Activated CD8-positive, alpha-beta T cell treated with anti-CD3 and anti-CD28 coated beads, Interleukin-2, amount 10 ng/mL, durations not matched to agents 7 days and 5 days (primary cell): ENCODE measurements at regions not wholly inside any gene's neighbourhood (a gene's known extent, or its start where the extent isn't known, plus 50 kb on each side); places are given as distances from the start of the nearest gene placed in this dataset.

Experiments used
- ATAC-seq: fragments of 150-1000 bp; cut with Tn5 transposase; one replicate; pipeline ENCODE4 v1.10.0; 2021; ENCODE audit warnings: moderate library complexity
- CTCF ChIA-PET: fragments of 350-600 bp; sonication (Branson Sonifier 250); formaldehyde crosslinking; loops from one replicate; lab custom pipeline; 2021; ENCODE audit warnings: antibody characterized with exemption; lab: Charles Lee
- POLR2A ChIA-PET: fragments of 350-600 bp; sonication (Branson Sonifier 250); formaldehyde crosslinking; loops from one replicate; lab custom pipeline; 2021; ENCODE audit warnings: antibody characterized with exemption; lab: Charles Lee
- DNase-seq: peaks from one replicate; pipeline ENCODE4 v3.0.0-alpha.2; 2020
- H3K27ac Mint-ChIP-seq: one replicate; pipeline ENCODE4 v1.8.0; 2021; ENCODE audit warnings: mild to moderate bottlenecking, mixed read lengths
- H3K27me3 Mint-ChIP-seq: one replicate; pipeline ENCODE4 v1.8.0; 2021; ENCODE audit warnings: low read depth, mixed read lengths
- H3K36me3 Mint-ChIP-seq: one replicate; pipeline ENCODE4 v1.8.0; 2021; ENCODE audit warnings: low read depth, mixed read lengths
- H3K4me1 Mint-ChIP-seq: one replicate; pipeline ENCODE4 v1.8.0; 2021; ENCODE audit warnings: low read depth, mixed read lengths
- H3K4me3 Mint-ChIP-seq: one replicate; pipeline ENCODE4 v1.8.0; 2021; ENCODE audit warnings: mild to moderate bottlenecking, mixed read lengths
- H3K9me3 Mint-ChIP-seq: one replicate; pipeline ENCODE4 v1.8.0; 2022; ENCODE audit warnings: mixed read lengths; ENCODE audit not compliant: insufficient read depth

GRCh38 chr1:4331767-4332163 is 322.6 kb upstream of the AJAP1 start:
- ChIA-PET POLR2A (no interaction called here), CTCF (no interaction called here)
- H3K4me3 Mint-ChIP-seq, result no peak overlapping the region
- H3K27ac Mint-ChIP-seq, result no peak overlapping the region
- H3K4me1 Mint-ChIP-seq, result peaks cover 6% of the 10 kb centered on the region
- H3K36me3 Mint-ChIP-seq, result no peaks in the 10 kb centered on the region
- DNase-seq (no peak), ATAC-seq (no peak)
- no peaks in the 10 kb centered on the region for H3K9me3 Mint-ChIP-seq
- no peaks in the 10 kb centered on the region for H3K27me3 Mint-ChIP-seq

GRCh38 chr1:4336507-4336906 is 317.9 kb upstream of the AJAP1 start:
- Mint-ChIP-seq H3K4me3 (no peak overlapping the region), H3K4me1 (no peaks in the 10 kb centered on the region), H3K27me3 (no peaks in the 10 kb centered on the region), H3K27ac (no peak overlapping the region), H3K36me3 (no peaks in the 10 kb centered on the region), H3K9me3 (no peaks in the 10 kb centered on the region)
- POLR2A ChIA-PET, result no interaction called here
- no peak for ATAC-seq
- CTCF ChIA-PET, result no interaction called here
- DNase-seq, result no peak

- Mint-ChIP-seq H3K27ac (no peak overlapping the region), H3K36me3 (no peaks in the 10 kb centered on the region), H3K9me3 (no peaks in the 10 kb centered on the region), H3K27me3 (no peaks in the 10 kb centered on the region), H3K4me1 (no peaks in the 10 kb centered on the region), H3K4me3 (no peak overlapping the region)
- ChIA-PET POLR2A (no interaction called here), CTCF (no interaction called here)
- no peak for ATAC-seq
- DNase-seq, result no peak
Measured at GRCh38 chr1:4341421-4341820, 313.0 kb upstream of the AJAP1 start.

- ChIA-PET CTCF (no interaction called here), POLR2A (interaction anchor here (0.7 kb wide), 1 partner anchor 74 kb away, joined by 3 read pairs; no protein-coding TSS in a partner anchor)
- no peak for ATAC-seq
- Mint-ChIP-seq H3K27me3 (no peaks in the 10 kb centered on the region), H3K27ac (no peak overlapping the region), H3K4me3 (no peak overlapping the region), H3K9me3 (no peaks in the 10 kb centered on the region), H3K4me1 (no peaks in the 10 kb centered on the region), H3K36me3 (no peaks in the 10 kb centered on the region)
- DNase-seq, result no peak
Measured at GRCh38 chr1:4344065-4344732, 310.2 kb upstream of the AJAP1 start.

- Mint-ChIP-seq H3K4me3 (no peak overlapping the region), H3K9me3 (no peaks in the 10 kb centered on the region), H3K27me3 (no peaks in the 10 kb centered on the region), H3K36me3 (no peaks in the 10 kb centered on the region), H3K4me1 (no peaks in the 10 kb centered on the region), H3K27ac (no peak overlapping the region)
- ChIA-PET CTCF (no interaction called here), POLR2A (no interaction called here)
- ATAC-seq, result no peak
- DNase-seq, result no peak
Measured at GRCh38 chr1:4345094-4345493, 309.3 kb upstream of the AJAP1 start.

- ChIA-PET POLR2A (no interaction called here), CTCF (no interaction called here)
- Mint-ChIP-seq H3K9me3 (no peaks in the 10 kb centered on the region), H3K27ac (no peak overlapping the region), H3K4me1 (no peaks in the 10 kb centered on the region), H3K36me3 (no peaks in the 10 kb centered on the region), H3K27me3 (no peaks in the 10 kb centered on the region), H3K4me3 (no peak overlapping the region)
- ATAC-seq, result no peak
- no peak for DNase-seq
Measured at GRCh38 chr1:4346131-4346530, 308.3 kb upstream of the AJAP1 start.

- DNase-seq (no peak), ATAC-seq (no peak)
- no peaks in the 10 kb centered on the region for H3K27me3 Mint-ChIP-seq
- H3K36me3 Mint-ChIP-seq, result no peaks in the 10 kb centered on the region
- no peak overlapping the region for H3K4me3 Mint-ChIP-seq
- POLR2A ChIA-PET, result no interaction called here
- H3K27ac Mint-ChIP-seq, result no peak overlapping the region
- no peaks in the 10 kb centered on the region for H3K4me1 Mint-ChIP-seq
- H3K9me3 Mint-ChIP-seq, result no peaks in the 10 kb centered on the region
- CTCF ChIA-PET, result no interaction called here
Measured at GRCh38 chr1:4351453-4351852, 303.0 kb upstream of the AJAP1 start.

- H3K9me3 Mint-ChIP-seq, result no peaks in the 10 kb centered on the region
- no peak overlapping the region for H3K4me3 Mint-ChIP-seq
- no peaks in the 10 kb centered on the region for H3K36me3 Mint-ChIP-seq
- CTCF ChIA-PET, result no interaction called here
- POLR2A ChIA-PET, result no interaction called here
- no peaks in the 10 kb centered on the region for H3K4me1 Mint-ChIP-seq
- no peak overlapping the region for H3K27ac Mint-ChIP-seq
- ATAC-seq (no peak), DNase-seq (no peak)
- H3K27me3 Mint-ChIP-seq, result no peaks in the 10 kb centered on the region
Measured at GRCh38 chr1:4353090-4353856, 301.1 kb upstream of the AJAP1 start.

- Mint-ChIP-seq H3K27ac (no peak overlapping the region), H3K9me3 (no peaks in the 10 kb centered on the region), H3K4me3 (no peak overlapping the region), H3K36me3 (no peaks in the 10 kb centered on the region), H3K4me1 (no peaks in the 10 kb centered on the region), H3K27me3 (no peaks in the 10 kb centered on the region)
- DNase-seq (no peak), ATAC-seq (no peak)
- POLR2A ChIA-PET, result no interaction called here
- CTCF ChIA-PET, result no interaction called here
Measured at GRCh38 chr1:4355839-4356238, 298.6 kb upstream of the AJAP1 start.

- no peak for ATAC-seq
- POLR2A ChIA-PET, result no interaction called here
- no peak overlapping the region for H3K27ac Mint-ChIP-seq
Measured at GRCh38 chr1:4362314-4363044, 291.9 kb upstream of the AJAP1 start.

GRCh38 chr1:4366091-4366490 is 288.3 kb upstream of the AJAP1 start:
- DNase-seq (no peak), ATAC-seq (no peak)
- H3K4me1 Mint-ChIP-seq, result no peaks in the 10 kb centered on the region
- H3K9me3 Mint-ChIP-seq, result no peaks in the 10 kb centered on the region
- H3K27ac Mint-ChIP-seq, result no peak overlapping the region
- no peak overlapping the region for H3K4me3 Mint-ChIP-seq
- ChIA-PET CTCF (no interaction called here), POLR2A (no interaction called here)
- no peaks in the 10 kb centered on the region for H3K27me3 Mint-ChIP-seq
- no peaks in the 10 kb centered on the region for H3K36me3 Mint-ChIP-seq

More at GRCh38 chr1:4362314-4363044, 291.9 kb upstream of the AJAP1 start:
- no peak for DNase-seq
- Mint-ChIP-seq H3K27me3 (no peaks in the 10 kb centered on the region), H3K4me1 (no peaks in the 10 kb centered on the region), H3K9me3 (no peaks in the 10 kb centered on the region), H3K4me3 (no peak overlapping the region), H3K36me3 (no peaks in the 10 kb centered on the region)
- CTCF ChIA-PET, result no interaction called here

- ATAC-seq (no peak), DNase-seq (no peak)
- H3K27ac Mint-ChIP-seq, result no peak overlapping the region
- no peaks in the 10 kb centered on the region for H3K9me3 Mint-ChIP-seq
- H3K27me3 Mint-ChIP-seq, result no peaks in the 10 kb centered on the region
- CTCF ChIA-PET, result no interaction called here
- no peaks in the 10 kb centered on the region for H3K36me3 Mint-ChIP-seq
- POLR2A ChIA-PET, result no interaction called here
- no peak overlapping the region for H3K4me3 Mint-ChIP-seq
- no peaks in the 10 kb centered on the region for H3K4me1 Mint-ChIP-seq
Measured at GRCh38 chr1:4367230-4367777, 287.1 kb upstream of the AJAP1 start.
